ENCODE measurements at regions not wholly inside any gene's neighbourhood (a gene's known extent, or its start where the extent isn't known, plus 50 kb on each side); places are given as distances from the start of the nearest gene placed in this dataset.

DNA sequence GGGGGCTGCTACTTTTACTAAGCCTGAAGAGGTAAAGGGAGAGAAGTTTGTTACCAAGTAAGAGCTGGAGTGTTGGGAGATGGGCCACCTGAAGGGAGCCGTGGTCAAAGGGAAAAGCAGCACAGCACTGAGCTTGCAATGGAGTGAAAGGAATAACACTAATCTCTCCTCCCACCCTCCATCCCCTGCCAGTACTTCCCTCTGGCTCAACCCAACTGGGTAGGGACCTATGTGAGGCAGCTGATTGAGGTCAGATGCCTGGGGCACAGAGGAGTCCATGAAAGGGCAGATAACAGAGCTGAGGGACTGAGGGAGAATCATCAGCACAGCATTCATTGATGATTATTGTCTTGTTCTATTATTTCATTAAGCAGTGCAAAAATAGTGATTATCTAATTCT lies 212.4 kb upstream of the TBC1D5 start:
- H3K4me3 ChIP-seq (ENCODE audit: low read length), result no peak overlapping the region
- no peak overlapping the region for H2AK5ac ChIP-seq (ENCODE audit: low read length)
- H3K9ac ChIP-seq (ENCODE audit: low read length), result no peak overlapping the region
- no peak overlapping the region for H3K23ac ChIP-seq (ENCODE audit: low read length)
- H3K4me2 ChIP-seq (ENCODE audit: low read length), result no peak overlapping the region
- H4K8ac ChIP-seq (ENCODE audit: low read depth, low read length), result no peak overlapping the region
- no peak overlapping the region for H3K27ac ChIP-seq (ENCODE audit: low read depth, low read length)
- peak; percentile 46 for DNase-seq
- no peaks in the 10 kb centered on the region for H3K27me3 ChIP-seq (ENCODE audit: insufficient read depth, low read length, poor library complexity)
- H3K79me2 ChIP-seq (ENCODE audit: control insufficient read depth, insufficient read depth, low read length), result no peaks in the 10 kb centered on the region
- H3K4me1 ChIP-seq (ENCODE audit: control insufficient read depth, low read depth, low read length), result no peaks in the 10 kb centered on the region
- H3K18ac ChIP-seq (ENCODE audit: low read length), result no peak overlapping the region
- H3K36me3 ChIP-seq (ENCODE audit: control insufficient read depth, insufficient read depth, low read length), result no peaks in the 10 kb centered on the region
- no peak overlapping the region for H3K4ac ChIP-seq (ENCODE audit: low read depth, low read length)
- H2BK15ac ChIP-seq (replicated peaks; ENCODE audit: low read depth), result no peak overlapping the region
- H2BK5ac ChIP-seq (ENCODE audit: low read length), result no peak overlapping the region
- H3K79me1 ChIP-seq (ENCODE audit: low read length), result no peaks in the 10 kb centered on the region
- H4K5ac ChIP-seq (ENCODE audit: low read length), result no peak overlapping the region
- no CpG with 5 or more reads among the region's 1 CpG for WGBS (ENCODE audit: extremely low coverage, insufficient coverage, low lambda C conversion rate)
- no peak overlapping the region for H2BK120ac ChIP-seq (ENCODE audit: low read depth, low read length)
- no peak overlapping the region for H3K56ac ChIP-seq (ENCODE audit: low read length)

DNA sequence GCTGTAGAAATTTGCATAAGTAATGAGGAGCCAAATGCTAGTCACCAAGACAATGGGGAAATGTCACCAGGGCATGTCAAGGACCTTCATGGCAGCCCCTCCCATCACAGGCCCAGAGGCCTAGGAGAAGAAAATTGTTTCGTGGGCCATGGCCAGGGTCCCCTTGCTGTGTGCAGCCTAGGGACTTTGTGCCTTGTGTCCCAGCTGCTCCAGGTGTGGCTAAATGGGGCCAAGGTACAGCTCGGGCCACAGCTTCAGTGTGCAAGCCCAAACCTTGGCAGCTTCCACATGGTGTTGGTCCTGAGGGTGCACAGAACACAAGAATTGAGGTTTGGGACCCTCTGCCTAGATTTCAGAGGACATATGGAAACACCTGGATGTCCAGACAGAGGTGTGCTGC lies 208.8 kb upstream of the TBC1D5 start:
- Histone ChIP-seq H3K4me3 (ENCODE audit: low read length) (no peak overlapping the region), H3K79me2 (ENCODE audit: control insufficient read depth, insufficient read depth, low read length) (no peaks in the 10 kb centered on the region), H3K9ac (ENCODE audit: low read length) (no peak overlapping the region), H3K4me2 (ENCODE audit: low read length) (no peak overlapping the region), H3K27me3 (ENCODE audit: insufficient read depth, low read length, poor library complexity) (no peaks in the 10 kb centered on the region), H3K4me1 (ENCODE audit: control insufficient read depth, low read depth, low read length) (no peaks in the 10 kb centered on the region), H2AK5ac (ENCODE audit: low read length) (no peak overlapping the region), H3K56ac (ENCODE audit: low read length) (no peak overlapping the region), H3K18ac (ENCODE audit: low read length) (no peak overlapping the region), H3K4ac (ENCODE audit: low read depth, low read length) (no peak overlapping the region), H4K8ac (ENCODE audit: low read depth, low read length) (no peak overlapping the region), H3K23ac (ENCODE audit: low read length) (no peak overlapping the region), H2BK5ac (ENCODE audit: low read length) (no peak overlapping the region), H3K79me1 (ENCODE audit: low read length) (no peaks in the 10 kb centered on the region), H2BK15ac (replicated peaks; ENCODE audit: low read depth) (no peak overlapping the region), H3K27ac (ENCODE audit: low read depth, low read length) (no peak overlapping the region), H2BK120ac (ENCODE audit: low read depth, low read length) (no peak overlapping the region), H4K5ac (ENCODE audit: low read length) (no peak overlapping the region), H3K36me3 (ENCODE audit: control insufficient read depth, insufficient read depth, low read length) (no peaks in the 10 kb centered on the region)
- WGBS (ENCODE audit: extremely low coverage, insufficient coverage, low lambda C conversion rate), result no CpG with 5 or more reads among the region's 2 CpGs
- DNase-seq, result no peak

DNA sequence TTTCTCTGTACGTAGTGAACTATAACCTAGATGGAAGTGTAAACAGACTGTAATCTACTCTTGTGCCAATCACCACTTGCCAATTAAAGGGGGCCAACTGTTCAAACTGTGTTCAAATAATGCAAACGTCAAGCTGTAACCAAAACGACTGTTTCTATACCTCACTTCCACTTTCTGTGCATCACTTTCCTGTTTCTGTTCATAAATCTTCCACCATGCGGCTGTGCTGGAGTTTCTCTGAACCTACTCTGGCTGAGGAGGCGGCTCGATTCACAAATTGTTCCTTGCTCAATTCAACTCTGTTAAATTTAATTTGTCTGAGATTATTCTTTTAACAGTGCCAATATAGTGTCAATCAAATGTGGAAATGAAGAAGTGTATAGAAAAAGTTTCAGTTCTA lies 206.7 kb upstream of the TBC1D5 start:
- no peak overlapping the region for H3K27ac ChIP-seq (ENCODE audit: low read depth, low read length)
- no peak overlapping the region for H2BK120ac ChIP-seq (ENCODE audit: low read depth, low read length)
- H2BK5ac ChIP-seq (ENCODE audit: low read length), result no peak overlapping the region
- H3K79me2 ChIP-seq (ENCODE audit: control insufficient read depth, insufficient read depth, low read length), result no peaks in the 10 kb centered on the region
- no peak overlapping the region for H2AK5ac ChIP-seq (ENCODE audit: low read length)
- H4K5ac ChIP-seq (ENCODE audit: low read length), result no peak overlapping the region
- no peaks in the 10 kb centered on the region for H3K79me1 ChIP-seq (ENCODE audit: low read length)
- no peaks in the 10 kb centered on the region for H3K36me3 ChIP-seq (ENCODE audit: control insufficient read depth, insufficient read depth, low read length)
- H3K4me3 ChIP-seq (ENCODE audit: low read length), result no peak overlapping the region
- no peak overlapping the region for H3K23ac ChIP-seq (ENCODE audit: low read length)
- no peaks in the 10 kb centered on the region for H3K27me3 ChIP-seq (ENCODE audit: insufficient read depth, low read length, poor library complexity)
- no CpG with 5 or more reads among the region's 6 CpGs for whole genome bisulfite sequencing (ENCODE audit: extremely low coverage, insufficient coverage, low lambda C conversion rate)
- H4K8ac ChIP-seq (ENCODE audit: low read depth, low read length), result no peak overlapping the region
- DNase-seq, result no peak
- no peak overlapping the region for H3K4ac ChIP-seq (ENCODE audit: low read depth, low read length)
- no peak overlapping the region for H3K4me2 ChIP-seq (ENCODE audit: low read length)
- no peak overlapping the region for H3K56ac ChIP-seq (ENCODE audit: low read length)
- no peaks in the 10 kb centered on the region for H3K4me1 ChIP-seq (ENCODE audit: control insufficient read depth, low read depth, low read length)
- no peak overlapping the region for H3K9ac ChIP-seq (ENCODE audit: low read length)
- no peak overlapping the region for H2BK15ac ChIP-seq (replicated peaks; ENCODE audit: low read depth)
- no peak overlapping the region for H3K18ac ChIP-seq (ENCODE audit: low read length)

DNA sequence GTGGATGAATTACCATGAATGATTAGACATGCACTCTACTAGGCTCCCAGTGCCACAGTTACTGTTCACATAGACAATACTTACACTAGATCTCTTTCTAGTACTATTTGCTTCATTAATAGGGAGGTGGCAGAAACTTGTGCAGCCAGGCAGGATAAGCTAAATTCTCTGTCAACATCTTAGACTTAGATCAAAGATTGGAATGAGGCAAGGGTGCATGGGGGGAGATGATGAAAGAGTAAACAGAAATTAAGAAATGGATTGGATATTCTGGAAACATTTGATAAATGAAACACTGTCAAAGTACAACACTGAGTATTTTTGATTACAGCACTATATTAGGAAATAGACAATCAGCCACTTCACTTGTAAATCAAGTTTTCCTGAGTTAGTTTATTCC lies 205.4 kb upstream of the TBC1D5 start:
- H4K5ac ChIP-seq (ENCODE audit: low read length), result no peak overlapping the region
- no peak overlapping the region for H3K18ac ChIP-seq (ENCODE audit: low read length)
- H3K79me2 ChIP-seq (ENCODE audit: control insufficient read depth, insufficient read depth, low read length), result no peaks in the 10 kb centered on the region
- no peak overlapping the region for H3K27ac ChIP-seq (ENCODE audit: low read depth, low read length)
- no peak overlapping the region for H3K4me3 ChIP-seq (ENCODE audit: low read length)
- no peak overlapping the region for H2BK15ac ChIP-seq (replicated peaks; ENCODE audit: low read depth)
- H3K27me3 ChIP-seq (ENCODE audit: insufficient read depth, low read length, poor library complexity), result no peaks in the 10 kb centered on the region
- H3K36me3 ChIP-seq (ENCODE audit: control insufficient read depth, insufficient read depth, low read length), result no peaks in the 10 kb centered on the region
- H4K8ac ChIP-seq (ENCODE audit: low read depth, low read length), result no peak overlapping the region
- H3K4me1 ChIP-seq (ENCODE audit: control insufficient read depth, low read depth, low read length), result peaks cover 3% of the 10 kb centered on the region
- no peak overlapping the region for H3K56ac ChIP-seq (ENCODE audit: low read length)
- no peak overlapping the region for H3K9ac ChIP-seq (ENCODE audit: low read length)
- no peak for DNase-seq
- no peaks in the 10 kb centered on the region for H3K79me1 ChIP-seq (ENCODE audit: low read length)
- H2AK5ac ChIP-seq (ENCODE audit: low read length), result no peak overlapping the region
- H3K4me2 ChIP-seq (ENCODE audit: low read length), result no peak overlapping the region
- no peak overlapping the region for H3K4ac ChIP-seq (ENCODE audit: low read depth, low read length)
- no peak overlapping the region for H2BK5ac ChIP-seq (ENCODE audit: low read length)
- H3K23ac ChIP-seq (ENCODE audit: low read length), result no peak overlapping the region
- no peak overlapping the region for H2BK120ac ChIP-seq (ENCODE audit: low read depth, low read length)

DNA sequence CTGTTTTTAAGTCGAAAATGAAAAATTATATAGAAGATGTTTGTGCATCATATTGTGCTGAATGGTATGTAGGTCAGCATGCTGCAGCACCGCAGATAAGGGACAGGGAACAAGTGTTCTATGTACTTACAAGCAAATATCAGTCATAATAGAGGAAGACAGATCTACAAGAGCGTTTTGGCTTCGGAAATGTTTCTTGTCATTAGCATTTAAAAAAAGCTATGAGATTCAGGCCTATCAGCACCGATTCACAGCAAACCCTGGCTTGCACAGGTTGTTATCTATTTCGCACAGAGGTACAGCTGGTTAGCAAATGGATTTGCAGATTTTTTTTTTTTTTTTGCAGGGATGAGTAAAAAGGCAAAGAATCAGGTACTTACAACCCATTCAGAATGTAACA lies 204.2 kb upstream of the TBC1D5 start:
- no peak overlapping the region for H4K5ac ChIP-seq (ENCODE audit: low read length)
- no peak overlapping the region for H3K9ac ChIP-seq (ENCODE audit: low read length)
- no peak overlapping the region for H3K4me3 ChIP-seq (ENCODE audit: low read length)
- H3K4me1 ChIP-seq (ENCODE audit: control insufficient read depth, low read depth, low read length), result peaks cover 3% of the 10 kb centered on the region
- DNase-seq, result no peak
- H3K56ac ChIP-seq (ENCODE audit: low read length), result no peak overlapping the region
- H3K4me2 ChIP-seq (ENCODE audit: low read length), result no peak overlapping the region
- no peak overlapping the region for H3K4ac ChIP-seq (ENCODE audit: low read depth, low read length)
- H3K27me3 ChIP-seq (ENCODE audit: insufficient read depth, low read length, poor library complexity), result no peaks in the 10 kb centered on the region
- H4K8ac ChIP-seq (ENCODE audit: low read depth, low read length), result no peak overlapping the region
- H3K79me2 ChIP-seq (ENCODE audit: control insufficient read depth, insufficient read depth, low read length), result no peaks in the 10 kb centered on the region
- H3K23ac ChIP-seq (ENCODE audit: low read length), result no peak overlapping the region
- no CpG with 5 or more reads among the region's 6 CpGs for WGBS (ENCODE audit: extremely low coverage, insufficient coverage, low lambda C conversion rate)
- H3K36me3 ChIP-seq (ENCODE audit: control insufficient read depth, insufficient read depth, low read length), result no peaks in the 10 kb centered on the region
- no peak overlapping the region for H2BK120ac ChIP-seq (ENCODE audit: low read depth, low read length)
- no peak overlapping the region for H3K18ac ChIP-seq (ENCODE audit: low read length)
- no peak overlapping the region for H2BK15ac ChIP-seq (replicated peaks; ENCODE audit: low read depth)
- no peak overlapping the region for H2BK5ac ChIP-seq (ENCODE audit: low read length)
- no peaks in the 10 kb centered on the region for H3K79me1 ChIP-seq (ENCODE audit: low read length)
- no peak overlapping the region for H2AK5ac ChIP-seq (ENCODE audit: low read length)
- no peak overlapping the region for H3K27ac ChIP-seq (ENCODE audit: low read depth, low read length)

DNA sequence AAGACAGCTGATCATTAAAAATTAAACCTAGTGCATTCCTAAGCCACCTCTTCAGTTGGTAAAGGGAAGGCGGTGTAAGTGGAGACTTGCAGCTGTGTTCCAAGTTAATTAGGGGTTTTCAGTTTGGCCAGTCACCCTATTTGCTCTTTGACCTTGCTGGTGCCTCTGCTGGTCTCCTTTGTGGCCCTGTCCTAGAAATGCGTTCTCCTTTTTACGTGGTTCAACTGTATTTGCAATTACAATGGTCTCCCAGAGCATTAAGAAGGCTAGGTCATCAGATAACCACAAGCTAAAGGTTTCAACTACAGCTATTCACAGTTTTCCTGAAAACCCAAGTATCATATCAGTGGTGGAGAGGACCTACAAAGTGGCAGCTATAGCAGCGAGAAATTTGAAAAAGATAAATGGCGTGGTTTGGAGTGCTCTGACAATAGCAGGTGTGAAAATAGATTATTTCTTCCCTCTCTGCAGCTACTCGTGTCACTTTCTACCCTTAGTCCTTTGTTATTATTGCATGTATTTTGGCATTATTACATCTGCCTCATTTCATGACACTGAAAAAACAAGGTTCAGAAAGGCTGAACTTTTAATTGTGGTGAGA lies 203.5 kb upstream of the TBC1D5 start:
- Histone ChIP-seq H2BK5ac (ENCODE audit: low read length) (no peak overlapping the region), H2AK5ac (ENCODE audit: low read length) (no peak overlapping the region), H3K23ac (ENCODE audit: low read length) (no peak overlapping the region), H3K4me1 (ENCODE audit: control insufficient read depth, low read depth, low read length) (peaks cover 3% of the 10 kb centered on the region), H3K56ac (ENCODE audit: low read length) (no peak overlapping the region), H3K4ac (ENCODE audit: low read depth, low read length) (no peak overlapping the region), H3K4me3 (ENCODE audit: low read length) (no peak overlapping the region), H2BK120ac (ENCODE audit: low read depth, low read length) (no peak overlapping the region), H3K18ac (ENCODE audit: low read length) (no peak overlapping the region), H3K79me1 (ENCODE audit: low read length) (no peaks in the 10 kb centered on the region), H3K27me3 (ENCODE audit: insufficient read depth, low read length, poor library complexity) (no peaks in the 10 kb centered on the region), H3K79me2 (ENCODE audit: control insufficient read depth, insufficient read depth, low read length) (no peaks in the 10 kb centered on the region), H3K36me3 (ENCODE audit: control insufficient read depth, insufficient read depth, low read length) (no peaks in the 10 kb centered on the region), H3K4me2 (ENCODE audit: low read length) (no peak overlapping the region), H4K5ac (ENCODE audit: low read length) (no peak overlapping the region), H2BK15ac (replicated peaks; ENCODE audit: low read depth) (no peak overlapping the region), H3K27ac (ENCODE audit: low read depth, low read length) (no peak overlapping the region), H3K9ac (ENCODE audit: low read length) (no peak overlapping the region), H4K8ac (ENCODE audit: low read depth, low read length) (no peak overlapping the region)
- DNase-seq, result peak; percentile 30
- no CpG with 5 or more reads among the region's 6 CpGs for WGBS (ENCODE audit: extremely low coverage, insufficient coverage, low lambda C conversion rate)
